ENCODE measurements at regions not wholly inside any gene's neighbourhood (a gene's known extent, or its start where the extent isn't known, plus 50 kb on each side); places are given as distances from the start of the nearest gene placed in this dataset.

- Histone ChIP-seq H3K27ac (ENCODE audit: low read depth, low read length) (no peak overlapping the region), H3K4me3 (ENCODE audit: low read depth, low read length) (no peak overlapping the region), H3K27me3 (ENCODE audit: control insufficient read depth, insufficient read depth, low read length) (no peaks in the 10 kb centered on the region), H3K9me3 (ENCODE audit: control insufficient read depth, insufficient read depth, low read length) (no peaks in the 10 kb centered on the region)
- CTCF ChIA-PET = no interaction called here
- POLR2A ChIA-PET = no interaction called here
- DNase-seq (ENCODE audit: low read depth, low spot score) = no peak
- TF ChIP-seq CTCF (IDR thresholded peaks at IDR 0.05; ENCODE audit: low read depth, low read length) = no peak
Observed at GRCh38 chr20:7379621-7380220, 560.5 kb downstream of the HAO1 start.

- POLR2A ChIA-PET = no interaction called here
Observed at GRCh38 chr20:7383216-7383615, 557.0 kb downstream of the HAO1 start.

GRCh38 chr20:7387638-7388193, 552.5 kb downstream of the HAO1 start:
- TF ChIP-seq CTCF (IDR thresholded peaks at IDR 0.05; ENCODE audit: low read depth, low read length) = no peak
- ChIA-PET CTCF (interaction anchor here (1.5 kb wide), 1 partner anchor 12 kb away, joined by 4 read pairs; no protein-coding TSS in a partner anchor), POLR2A (no interaction called here)
- H3K9me3 ChIP-seq (ENCODE audit: control insufficient read depth, insufficient read depth, low read length) = no peaks in the 10 kb centered on the region
- DNase-seq (ENCODE audit: low read depth, low spot score) = no peak
- H3K4me3 ChIP-seq (ENCODE audit: low read depth, low read length) = no peak overlapping the region
- H3K27me3 ChIP-seq (ENCODE audit: control insufficient read depth, insufficient read depth, low read length) = no peaks in the 10 kb centered on the region
- no peak overlapping the region for H3K27ac ChIP-seq (ENCODE audit: low read depth, low read length)

More at GRCh38 chr20:7383216-7383615, 557.0 kb downstream of the HAO1 start:
- CTCF ChIA-PET = no interaction called here
- no peak overlapping the region for H3K27ac ChIP-seq (ENCODE audit: low read depth, low read length)
- TF ChIP-seq CTCF (IDR thresholded peaks at IDR 0.05; ENCODE audit: low read depth, low read length) = no peak
- DNase-seq (ENCODE audit: low read depth, low spot score) = no peak
- H3K9me3 ChIP-seq (ENCODE audit: control insufficient read depth, insufficient read depth, low read length) = no peaks in the 10 kb centered on the region
- no peak overlapping the region for H3K4me3 ChIP-seq (ENCODE audit: low read depth, low read length)
- no peaks in the 10 kb centered on the region for H3K27me3 ChIP-seq (ENCODE audit: control insufficient read depth, insufficient read depth, low read length)

- no peak for DNase-seq (ENCODE audit: low read depth, low spot score)
- no peak for TF ChIP-seq CTCF (IDR thresholded peaks at IDR 0.05; ENCODE audit: low read depth, low read length)
- ChIA-PET POLR2A (no interaction called here), CTCF (no interaction called here)
- Histone ChIP-seq H3K4me3 (ENCODE audit: low read depth, low read length) (no peak overlapping the region), H3K27me3 (ENCODE audit: control insufficient read depth, insufficient read depth, low read length) (no peaks in the 10 kb centered on the region), H3K27ac (ENCODE audit: low read depth, low read length) (no peak overlapping the region), H3K9me3 (ENCODE audit: control insufficient read depth, insufficient read depth, low read length) (no peaks in the 10 kb centered on the region)
Observed at GRCh38 chr20:7389216-7389615, 551.0 kb downstream of the HAO1 start.

- Histone ChIP-seq H3K27me3 (ENCODE audit: control insufficient read depth, insufficient read depth, low read length) (no peaks in the 10 kb centered on the region), H3K27ac (ENCODE audit: low read depth, low read length) (no peak overlapping the region), H3K9me3 (ENCODE audit: control insufficient read depth, insufficient read depth, low read length) (no peaks in the 10 kb centered on the region), H3K4me3 (ENCODE audit: low read depth, low read length) (no peak overlapping the region)
- no peak for DNase-seq (ENCODE audit: low read depth, low spot score)
- ChIA-PET POLR2A (no interaction called here), CTCF (no interaction called here)
- no peak for TF ChIP-seq CTCF (IDR thresholded peaks at IDR 0.05; ENCODE audit: low read depth, low read length)
Observed at GRCh38 chr20:7392542-7393206, 547.6 kb downstream of the HAO1 start.
